HFFc6 (cell line): ENCODE measurements at regions not wholly inside any gene's neighbourhood (a gene's known extent, or its start where the extent isn't known, plus 50 kb on each side); places are given as distances from the start of the nearest gene placed in this dataset.

Experiments
- DNase-seq: peaks from one replicate; pipeline ENCODE4 v3.0.0-alpha.2; 2018
- H3K27ac Mint-ChIP-seq: 2 replicates; pipeline ENCODE4 v1.8.0; 2020; ENCODE audit warnings: mild to moderate bottlenecking, mixed read lengths
- H3K27me3 Mint-ChIP-seq: 2 replicates; pipeline ENCODE4 v1.8.0; 2021; ENCODE audit warnings: mild to moderate bottlenecking, moderate library complexity, mixed read lengths; ENCODE audit not compliant: insufficient read depth
- H3K36me3 Mint-ChIP-seq: 2 replicates; pipeline ENCODE4 v1.8.0; 2021; ENCODE audit warnings: low read depth, mixed read lengths
- H3K4me1 Mint-ChIP-seq: 2 replicates; pipeline ENCODE4 v1.8.0; 2020; ENCODE audit warnings: low read depth, mixed read lengths
- H3K4me3 Mint-ChIP-seq: 2 replicates; pipeline ENCODE4 v1.8.0; 2020; ENCODE audit warnings: mild to moderate bottlenecking, moderate library complexity, mixed read lengths
- H3K9me3 Mint-ChIP-seq: 2 replicates; pipeline ENCODE4 v1.8.0; 2020; ENCODE audit warnings: mild to moderate bottlenecking, mixed read lengths
- CTCF ChIP-seq: fragments of 200-600 bp; sonication (generic); IDR thresholded peaks from 2 replicates; pipeline ENCODE4 v1.5.0; 2021; ENCODE audit warnings: antibody characterized with exemption, mild to moderate bottlenecking

GRCh38 chr3:132245552-132246142 is 71.6 kb upstream of the ACP3 start:
- DNase-seq = no peak
- peaks cover 6% of the 10 kb centered on the region; the same call in 1 of the 2 replicates for H3K27me3 Mint-ChIP-seq
- no peaks in the 10 kb centered on the region for H3K9me3 Mint-ChIP-seq
- no peak for TF ChIP-seq CTCF
- no peaks in the 10 kb centered on the region for H3K4me1 Mint-ChIP-seq
- H3K36me3 Mint-ChIP-seq = no peaks in the 10 kb centered on the region
- H3K27ac Mint-ChIP-seq = no peak overlapping the region
- no peak overlapping the region for H3K4me3 Mint-ChIP-seq

- no peak overlapping the region for H3K4me3 Mint-ChIP-seq
- no peaks in the 10 kb centered on the region for H3K36me3 Mint-ChIP-seq
- no peaks in the 10 kb centered on the region for H3K4me1 Mint-ChIP-seq
- peaks cover 6% of the 10 kb centered on the region; the same call in 1 of the 2 replicates for H3K27me3 Mint-ChIP-seq
- no peak for DNase-seq
- H3K9me3 Mint-ChIP-seq = no peaks in the 10 kb centered on the region
- no peak for TF ChIP-seq CTCF
- no peak overlapping the region for H3K27ac Mint-ChIP-seq
Measured at GRCh38 chr3:132246212-132246611, 71.0 kb upstream of the ACP3 start.

- DNase-seq = no peak
- H3K4me1 Mint-ChIP-seq = no peaks in the 10 kb centered on the region
- no peak overlapping the region for H3K4me3 Mint-ChIP-seq
- H3K36me3 Mint-ChIP-seq = no peaks in the 10 kb centered on the region
- H3K27me3 Mint-ChIP-seq = peaks cover 3% of the 10 kb centered on the region; the same call in 1 of the 2 replicates
- no peaks in the 10 kb centered on the region for H3K9me3 Mint-ChIP-seq
- H3K27ac Mint-ChIP-seq = no peak overlapping the region
- TF ChIP-seq CTCF = no peak
Measured at GRCh38 chr3:132247211-132247610, 70.0 kb upstream of the ACP3 start.

- Mint-ChIP-seq H3K4me3 (no peak overlapping the region), H3K36me3 (no peaks in the 10 kb centered on the region), H3K9me3 (no peaks in the 10 kb centered on the region), H3K27me3 (peaks cover 3% of the 10 kb centered on the region; the same call in 1 of the 2 replicates), H3K27ac (no peak overlapping the region), H3K4me1 (no peaks in the 10 kb centered on the region)
- no peak for DNase-seq
- no peak for TF ChIP-seq CTCF
Measured at GRCh38 chr3:132248490-132248889, 68.7 kb upstream of the ACP3 start.

- Mint-ChIP-seq H3K4me3 (no peak overlapping the region), H3K36me3 (no peaks in the 10 kb centered on the region), H3K27ac (no peak overlapping the region), H3K27me3 (no peaks in the 10 kb centered on the region; the same call in 1 of the 2 replicates), H3K9me3 (no peaks in the 10 kb centered on the region), H3K4me1 (peaks cover 16% of the 10 kb centered on the region)
- peak; percentile 81 for TF ChIP-seq CTCF
- DNase-seq = peak; percentile 61
Measured at GRCh38 chr3:132253262-132253878, 63.8 kb upstream of the ACP3 start.
